ENCODE measurements at regions not wholly inside any gene's neighbourhood (a gene's known extent, or its start where the extent isn't known, plus 50 kb on each side); places are given as distances from the start of the nearest gene placed in this dataset.

DNA sequence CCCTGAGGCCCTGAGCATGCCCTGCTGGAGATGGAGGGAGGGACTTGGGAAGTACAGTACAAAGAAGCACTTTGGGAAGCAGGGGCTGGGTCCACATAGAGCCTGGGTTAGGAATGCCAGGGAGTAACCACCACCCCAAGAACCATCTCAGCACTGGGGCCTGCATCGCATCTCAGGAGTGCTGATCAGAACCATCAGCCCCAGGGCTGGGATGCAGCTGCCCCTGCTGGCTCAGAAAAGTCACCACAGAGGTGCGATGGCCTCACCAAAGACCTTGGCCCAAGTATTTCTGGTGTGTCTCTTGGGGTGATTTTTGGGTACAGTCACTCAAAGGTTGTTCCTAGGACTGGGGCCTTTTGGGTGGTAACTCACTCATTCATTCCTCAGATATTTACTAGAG lies 236.8 kb upstream of the MVB12B start:
- no peak for DNase-seq (ENCODE audit: low read depth in 2 of 2, low spot score in 1 of 2)

GRCh38 chr9:126093771-126094170 lies 232.9 kb upstream of the MVB12B start:
- no peak for DNase-seq (ENCODE audit: low read depth in 2 of 2, low spot score in 1 of 2)

DNA sequence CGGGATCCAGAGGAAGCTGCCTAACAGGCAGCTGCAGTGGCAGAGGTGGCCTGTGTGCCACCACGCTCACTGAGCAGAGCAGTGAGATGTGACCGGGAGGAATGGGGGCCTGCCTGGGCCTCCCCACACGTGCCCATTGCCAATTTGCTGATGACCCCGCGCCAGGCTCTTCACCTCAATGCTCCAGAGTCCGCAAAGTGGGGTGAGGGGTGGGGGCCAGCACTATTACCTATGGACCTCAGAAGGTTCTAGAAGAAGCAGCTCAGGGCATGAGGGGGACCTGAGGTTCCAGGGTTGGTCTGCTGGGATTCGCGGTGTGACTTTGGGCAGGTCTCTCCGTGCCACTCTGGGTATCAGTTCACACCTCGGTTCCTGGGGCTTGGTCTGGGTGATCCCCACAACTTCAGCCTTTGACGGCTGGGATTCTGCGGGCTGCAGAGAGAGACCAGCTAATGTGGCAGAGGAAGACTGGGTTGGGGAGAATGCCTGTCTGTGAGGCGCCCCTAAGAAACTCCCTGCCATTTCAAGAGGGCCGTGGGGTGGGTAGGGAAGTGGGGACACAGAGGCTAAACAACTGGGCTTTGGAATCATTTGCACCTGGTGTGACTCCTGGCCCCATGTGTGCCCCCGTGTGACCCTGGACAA lies 231.0 kb upstream of the MVB12B start:
- no peak for DNase-seq (ENCODE audit: low read depth in 2 of 2, low spot score in 1 of 2)

- no peak for DNase-seq (ENCODE audit: low read depth in 2 of 2, low spot score in 1 of 2)
Observed at GRCh38 chr9:126096340-126096739, 230.3 kb upstream of the MVB12B start.

GRCh38 chr9:126097679-126098078 lies 228.9 kb upstream of the MVB12B start:
- DNase-seq (ENCODE audit: low read depth in 2 of 2, low spot score in 1 of 2) = no peak

- DNase-seq (ENCODE audit: low read depth in 2 of 2, low spot score in 1 of 2) = no peak
Observed at GRCh38 chr9:126106404-126106803, 220.2 kb upstream of the MVB12B start.

DNA sequence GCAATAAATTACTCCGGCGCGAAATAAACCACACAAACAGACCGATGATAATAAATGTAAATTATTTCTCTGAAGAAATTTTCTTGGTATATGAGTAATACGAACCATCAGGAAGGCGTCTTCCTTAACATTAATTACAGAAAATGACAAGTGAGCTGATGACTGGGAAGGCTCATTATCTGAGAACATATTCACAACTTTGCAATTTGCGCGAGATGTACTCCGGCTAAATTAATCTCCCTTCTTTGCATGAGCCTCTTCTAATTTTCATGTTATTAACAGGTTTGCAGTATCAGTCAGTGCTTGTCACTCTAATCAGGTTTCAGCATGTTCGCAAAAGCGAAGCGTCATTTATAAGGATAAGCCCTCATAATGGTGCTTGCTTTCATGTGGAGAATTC lies 218.9 kb upstream of the MVB12B start:
- DNase-seq (ENCODE audit: low read depth in 2 of 2, low spot score in 1 of 2) = no peak

DNA sequence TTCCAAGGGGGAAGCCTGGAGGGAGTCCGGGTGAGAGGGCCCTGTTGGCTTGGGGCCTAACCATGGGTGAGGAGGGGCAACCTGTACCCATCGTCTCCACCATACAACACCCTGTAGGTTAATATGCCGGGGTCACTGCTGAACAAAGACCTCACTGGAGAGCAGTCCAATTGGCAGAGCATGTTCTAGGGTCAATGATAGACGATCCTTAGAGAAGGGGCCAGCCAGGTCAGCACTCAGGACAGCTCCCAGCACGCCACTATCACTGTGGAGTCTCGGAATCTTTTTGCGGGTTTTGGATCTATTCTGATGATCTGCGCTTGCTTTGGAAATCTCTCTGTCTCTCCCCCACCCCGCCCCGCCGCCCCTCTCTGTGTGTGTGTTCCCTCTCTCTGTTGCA lies 218.4 kb upstream of the MVB12B start:
- no peak for DNase-seq (ENCODE audit: low read depth in 2 of 2, low spot score in 1 of 2)

- DNase-seq (ENCODE audit: low read depth in 2 of 2, low spot score in 1 of 2) = no peak
Observed at GRCh38 chr9:126109575-126109974, 217.1 kb upstream of the MVB12B start.

GRCh38 chr9:126111556-126111955 lies 215.1 kb upstream of the MVB12B start:
- DNase-seq (ENCODE audit: low read depth in 2 of 2, low spot score in 1 of 2) = no peak

DNA sequence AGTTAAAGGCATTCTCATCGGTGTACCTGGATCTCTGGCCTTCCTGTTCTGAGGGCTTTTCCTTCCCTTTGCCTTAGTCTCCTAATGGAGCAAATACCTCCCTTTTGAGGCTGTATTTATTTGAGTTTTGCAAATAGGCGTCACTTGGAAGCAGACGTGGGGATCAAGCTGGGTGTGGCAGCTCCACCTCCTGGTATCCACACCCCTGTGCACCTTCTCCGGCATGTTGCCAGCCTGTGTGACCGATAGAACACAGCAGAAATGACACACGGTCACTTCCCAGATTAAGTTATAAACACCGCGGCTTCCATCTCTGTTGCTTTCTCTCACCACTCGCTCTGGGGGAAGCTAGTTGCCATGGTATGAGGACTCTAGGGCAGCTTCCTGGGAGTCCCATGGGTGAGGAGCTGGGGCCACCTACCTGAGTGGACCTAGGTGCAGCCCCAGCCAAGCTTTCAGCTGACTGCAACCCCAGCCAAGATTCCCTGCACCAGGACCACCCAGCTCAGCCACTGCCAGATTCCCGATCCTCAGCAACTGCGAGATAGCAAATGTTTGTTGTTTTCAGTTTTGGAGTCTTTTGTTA lies 214.4 kb upstream of the MVB12B start:
- DNase-seq (ENCODE audit: low read depth in 2 of 2, low spot score in 1 of 2) = no peak

GRCh38 chr9:126113176-126113575 lies 213.5 kb upstream of the MVB12B start:
- DNase-seq (ENCODE audit: low read depth in 2 of 2, low spot score in 1 of 2) = no peak

DNA sequence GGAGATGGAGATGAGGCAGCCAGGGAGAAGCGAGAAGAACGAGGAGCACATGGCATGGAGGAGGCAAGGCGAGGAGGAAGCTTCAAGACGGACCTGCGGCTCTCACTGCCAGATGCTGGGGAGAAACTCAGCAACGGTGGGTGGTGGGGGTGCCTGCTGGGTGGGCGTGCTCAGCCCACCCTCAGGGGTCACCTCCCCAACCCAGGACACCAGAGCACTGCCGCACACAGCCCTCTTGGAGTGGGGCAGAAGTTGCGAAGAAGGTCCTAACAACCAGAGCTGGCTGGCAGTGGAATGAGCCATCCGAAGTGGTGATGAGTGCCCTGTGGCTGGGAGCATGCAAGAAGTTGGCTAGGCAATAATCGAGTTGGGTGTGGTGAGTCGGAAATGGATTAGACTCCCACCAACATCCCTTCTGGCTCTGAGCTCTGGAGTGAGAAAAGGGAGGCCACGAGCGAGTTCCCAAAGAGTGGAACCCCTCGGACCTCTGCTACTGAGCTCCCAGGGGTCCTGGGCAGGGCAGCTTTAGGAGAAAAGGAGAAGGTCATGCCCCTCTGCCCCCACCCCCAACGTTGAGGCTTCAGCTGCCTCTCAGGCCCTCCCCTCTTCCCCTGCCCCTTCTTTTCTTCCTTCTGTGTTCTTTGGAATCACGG lies 212.7 kb upstream of the MVB12B start:
- DNase-seq (ENCODE audit: low read depth in 2 of 2, low spot score in 1 of 2) = no peak

GRCh38 chr9:126114409-126114760 lies 212.2 kb upstream of the MVB12B start:
- no peak for DNase-seq (ENCODE audit: low read depth in 2 of 2, low spot score in 1 of 2)

- DNase-seq (ENCODE audit: low read depth in 2 of 2, low spot score in 1 of 2) = no peak
Observed at GRCh38 chr9:126114850-126115460, 211.7 kb upstream of the MVB12B start.

DNA sequence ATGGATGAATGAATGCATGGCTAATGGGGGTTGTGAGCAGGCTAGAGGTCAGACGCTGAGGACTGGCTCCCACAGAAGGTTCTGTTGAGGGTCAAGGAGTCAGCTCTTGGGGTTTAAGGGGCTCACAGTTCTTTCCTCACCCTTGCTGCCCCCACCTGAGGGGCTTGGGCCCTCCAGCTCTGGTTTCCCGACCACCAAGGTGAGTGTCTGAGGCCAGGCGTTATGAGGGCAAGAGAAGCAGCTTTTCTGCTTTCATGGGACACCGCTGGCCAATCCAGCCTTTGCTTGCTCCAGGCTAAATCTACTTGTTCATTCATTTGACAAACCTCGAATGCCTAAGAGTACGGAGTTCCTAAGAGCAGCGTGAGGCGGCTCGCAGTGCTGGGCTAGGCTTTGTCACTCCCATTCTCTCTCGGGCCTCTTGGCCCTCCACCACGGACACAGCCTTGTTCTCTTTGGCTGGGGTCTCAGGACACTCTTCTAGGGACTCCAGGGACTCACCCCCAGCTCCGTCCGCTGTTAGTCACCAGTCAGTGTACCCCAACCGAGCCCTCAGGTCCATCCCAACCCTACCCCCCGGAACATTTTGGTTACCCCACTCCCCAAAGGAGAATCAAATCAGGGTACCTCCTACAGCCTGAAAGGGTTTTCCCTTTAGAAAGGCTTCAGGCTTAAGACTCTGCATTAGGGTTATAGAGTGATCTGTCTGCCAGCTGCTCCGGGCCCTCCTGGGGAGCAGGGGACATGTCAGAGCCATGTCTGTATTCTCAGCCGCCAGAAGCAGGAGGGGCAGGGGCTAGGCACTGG lies 210.1 kb upstream of the MVB12B start:
- no peak for DNase-seq (ENCODE audit: low read depth in 2 of 2, low spot score in 1 of 2)

DNA sequence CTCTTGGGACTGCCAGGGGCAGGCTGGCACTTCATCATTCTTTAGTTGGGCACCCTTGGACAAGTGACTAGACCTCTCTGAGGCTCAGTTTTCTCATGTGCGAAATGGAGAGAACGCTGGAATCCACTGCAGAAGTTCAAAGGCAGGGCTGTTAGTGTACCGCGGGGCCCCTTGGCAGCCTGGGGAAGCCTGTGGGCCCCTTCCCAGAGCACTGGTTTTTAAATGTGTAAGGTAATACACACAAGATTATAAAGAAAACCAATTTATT lies 209.5 kb upstream of the MVB12B start:
- no peak for DNase-seq (ENCODE audit: low read depth in 2 of 2, low spot score in 1 of 2)

DNA sequence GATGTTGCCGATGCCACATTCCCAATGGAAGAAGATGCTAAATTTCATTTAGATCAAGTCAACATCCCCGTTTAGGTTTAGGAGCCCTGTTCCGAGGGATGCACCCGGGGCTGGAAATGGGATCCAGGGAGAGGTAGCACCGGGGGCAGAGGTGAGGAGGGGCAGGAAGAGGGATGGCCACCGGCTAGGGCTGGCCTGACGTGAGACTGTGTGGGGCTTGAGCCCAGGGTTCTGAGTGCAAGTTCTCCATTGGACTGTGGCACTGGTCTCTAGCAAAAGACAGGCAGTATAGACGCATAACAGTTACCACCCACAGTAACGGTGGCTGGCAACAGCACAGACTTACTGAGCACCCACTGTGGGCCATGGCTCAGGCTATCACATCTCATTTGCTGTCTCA lies 209.0 kb upstream of the MVB12B start:
- no peak for DNase-seq (ENCODE audit: low read depth in 2 of 2, low spot score in 1 of 2)

GRCh38 chr9:126119731-126120130 lies 206.9 kb upstream of the MVB12B start:
- DNase-seq (ENCODE audit: low read depth in 2 of 2, low spot score in 1 of 2) = no peak

DNA sequence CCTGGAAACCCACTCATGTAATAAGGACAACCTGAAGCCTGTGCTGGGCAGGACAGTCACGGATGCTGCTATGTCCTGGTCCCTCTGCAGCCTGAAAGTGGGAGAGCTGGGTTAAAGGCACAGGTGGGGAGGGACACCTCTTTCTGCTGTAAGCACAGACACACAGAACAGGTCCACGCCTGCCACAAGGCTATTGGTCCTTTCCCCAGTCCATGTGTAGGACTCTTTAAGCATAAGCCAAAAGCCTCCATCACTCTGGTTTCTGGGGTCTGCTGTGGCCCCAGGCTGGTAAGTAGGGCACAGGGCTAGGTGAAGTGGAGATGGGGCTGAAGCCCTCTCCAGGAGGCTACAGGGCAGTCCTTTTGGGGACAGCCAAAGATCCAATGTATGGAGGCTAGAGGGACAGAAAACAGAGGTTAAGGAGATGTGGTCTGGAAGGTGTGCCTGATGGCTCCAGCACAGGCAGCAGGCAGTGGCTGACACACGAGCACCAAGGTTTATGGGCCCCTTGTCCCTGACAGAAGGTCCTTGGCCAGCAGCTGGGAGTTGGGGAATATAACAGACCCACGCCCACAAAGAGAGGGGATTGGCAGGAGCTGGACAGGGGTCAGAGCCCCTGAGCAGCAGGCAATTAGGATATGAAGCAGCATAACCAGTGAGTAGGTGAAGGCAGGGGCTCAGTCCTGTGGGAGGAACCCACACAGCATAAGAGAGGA lies 203.6 kb upstream of the MVB12B start:
- no peak for DNase-seq (ENCODE audit: low read depth in 2 of 2, low spot score in 1 of 2)

DNA sequence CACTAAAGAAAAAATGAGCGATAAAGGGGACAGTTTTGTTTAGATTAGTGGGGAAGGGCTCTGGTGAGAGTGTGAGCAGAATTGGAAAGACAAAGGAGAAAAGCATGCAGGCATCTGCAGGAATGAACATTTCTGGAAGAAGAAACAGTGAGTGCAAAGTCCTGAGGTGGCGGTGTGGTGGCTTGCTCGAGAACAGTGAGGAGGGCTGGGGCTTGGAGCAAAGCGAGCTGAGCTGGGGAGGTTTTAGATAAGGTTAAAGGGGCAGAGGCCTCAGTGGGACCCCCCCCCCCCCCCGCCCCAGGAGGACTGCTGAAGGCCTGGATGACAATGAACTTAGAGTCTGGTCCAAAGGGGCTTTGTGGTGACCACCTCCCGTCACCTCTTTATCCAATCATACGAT lies 202.7 kb upstream of the MVB12B start:
- no peak for DNase-seq (ENCODE audit: low read depth in 2 of 2, low spot score in 1 of 2)
